Progenitor cell of endocrine pancreas (in vitro differentiated cells): ENCODE measurements at regions not wholly inside any gene's neighbourhood (a gene's known extent, or its start where the extent isn't known, plus 50 kb on each side); places are given as distances from the start of the nearest gene placed in this dataset.

Experiments used
- DNase-seq: peaks from one replicate; pipeline ENCODE4 v3.0.0; 2021; ENCODE audit warnings: low spot score; ENCODE audit not compliant: unreplicated experiment
- H3K27ac Mint-ChIP-seq: 2 replicates; pipeline ENCODE4 v1.8.0; 2021; ENCODE audit warnings: mild to moderate bottlenecking, moderate library complexity, mixed read lengths
- H3K27me3 Mint-ChIP-seq: 2 replicates; pipeline ENCODE4 v1.8.0; 2021; ENCODE audit warnings: mixed read lengths
- H3K36me3 Mint-ChIP-seq: 2 replicates; pipeline ENCODE4 v1.8.0; 2022; ENCODE audit warnings: mixed read lengths; ENCODE audit not compliant: insufficient read depth
- H3K4me1 Mint-ChIP-seq: 2 replicates; pipeline ENCODE4 v1.8.0; 2021; ENCODE audit warnings: low read depth, mixed read lengths
- H3K4me3 Mint-ChIP-seq: 2 replicates; pipeline ENCODE4 v1.8.0; 2021; ENCODE audit warnings: low read depth, mild to moderate bottlenecking, moderate library complexity, mixed read lengths
- H3K9me3 Mint-ChIP-seq: 2 replicates; pipeline ENCODE4 v1.8.0; 2021; ENCODE audit warnings: low read depth, mixed read lengths
- TF ChIP-seq, protein P1 (sequence below): fragments of 200-600 bp; sonication (generic); IDR thresholded peaks from one replicate; pipeline ENCODE4 v1.5.0; 2021; ENCODE audit warnings: antibody characterized with exemption, mild to moderate bottlenecking; ENCODE audit not compliant: unreplicated experiment

DNA sequence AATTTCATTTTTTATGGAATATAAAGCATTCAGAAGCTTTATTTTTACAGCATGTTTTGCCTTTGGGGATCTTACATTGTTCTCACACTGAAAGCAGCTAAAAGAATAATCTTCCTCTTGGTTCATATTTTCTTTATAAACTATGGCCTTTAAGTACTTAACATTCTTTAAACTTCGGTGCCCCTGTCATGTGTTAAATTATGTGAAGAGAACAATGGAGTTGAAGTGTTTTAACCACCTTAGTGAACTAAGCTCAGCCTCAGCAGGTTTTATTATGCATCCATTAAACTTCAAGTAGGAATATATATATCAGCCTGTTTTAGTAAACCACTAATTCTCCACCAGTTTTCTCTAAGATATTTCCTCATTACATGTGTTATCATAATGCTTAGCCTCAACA, 371.4 kb upstream of the CDH18 start:
- no peak overlapping the region for H3K4me3 Mint-ChIP-seq
- no peaks in the 10 kb centered on the region for H3K36me3 Mint-ChIP-seq
- TF ChIP-seq, protein P1, sequence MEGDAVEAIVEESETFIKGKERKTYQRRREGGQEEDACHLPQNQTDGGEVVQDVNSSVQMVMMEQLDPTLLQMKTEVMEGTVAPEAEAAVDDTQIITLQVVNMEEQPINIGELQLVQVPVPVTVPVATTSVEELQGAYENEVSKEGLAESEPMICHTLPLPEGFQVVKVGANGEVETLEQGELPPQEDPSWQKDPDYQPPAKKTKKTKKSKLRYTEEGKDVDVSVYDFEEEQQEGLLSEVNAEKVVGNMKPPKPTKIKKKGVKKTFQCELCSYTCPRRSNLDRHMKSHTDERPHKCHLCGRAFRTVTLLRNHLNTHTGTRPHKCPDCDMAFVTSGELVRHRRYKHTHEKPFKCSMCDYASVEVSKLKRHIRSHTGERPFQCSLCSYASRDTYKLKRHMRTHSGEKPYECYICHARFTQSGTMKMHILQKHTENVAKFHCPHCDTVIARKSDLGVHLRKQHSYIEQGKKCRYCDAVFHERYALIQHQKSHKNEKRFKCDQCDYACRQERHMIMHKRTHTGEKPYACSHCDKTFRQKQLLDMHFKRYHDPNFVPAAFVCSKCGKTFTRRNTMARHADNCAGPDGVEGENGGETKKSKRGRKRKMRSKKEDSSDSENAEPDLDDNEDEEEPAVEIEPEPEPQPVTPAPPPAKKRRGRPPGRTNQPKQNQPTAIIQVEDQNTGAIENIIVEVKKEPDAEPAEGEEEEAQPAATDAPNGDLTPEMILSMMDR, result no peak
- no peak for DNase-seq
- H3K4me1 Mint-ChIP-seq, result no peaks in the 10 kb centered on the region
- no peaks in the 10 kb centered on the region for H3K27me3 Mint-ChIP-seq
- no peak overlapping the region for H3K27ac Mint-ChIP-seq
- peaks cover 4% of the 10 kb centered on the region for H3K9me3 Mint-ChIP-seq

DNA sequence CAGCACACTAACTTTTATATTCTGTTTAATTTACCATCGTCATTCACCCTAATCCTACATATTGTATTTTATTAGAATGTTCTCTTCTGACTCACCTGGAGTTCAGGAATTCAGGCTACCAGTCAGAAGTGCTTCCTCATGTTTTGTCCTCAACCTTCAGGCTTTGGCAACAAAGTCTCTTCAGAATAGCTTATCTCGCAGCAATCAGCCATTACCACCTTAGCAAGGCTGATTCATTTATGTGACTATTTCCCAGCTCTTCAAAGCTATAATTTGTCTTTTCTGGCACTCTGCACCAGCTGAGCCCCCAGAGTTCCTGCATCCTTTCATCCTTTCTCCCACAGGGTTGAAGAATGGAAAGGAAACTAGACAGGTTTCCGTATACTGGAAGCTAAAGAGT, 365.5 kb upstream of the CDH18 start:
- TF ChIP-seq, protein P1, result no peak
- H3K4me1 Mint-ChIP-seq, result peaks cover 3% of the 10 kb centered on the region
- no peaks in the 10 kb centered on the region for H3K36me3 Mint-ChIP-seq
- no peaks in the 10 kb centered on the region for H3K27me3 Mint-ChIP-seq
- H3K4me3 Mint-ChIP-seq, result no peak overlapping the region
- DNase-seq, result no peak
- H3K27ac Mint-ChIP-seq, result no peak overlapping the region
- peaks cover 4% of the 10 kb centered on the region for H3K9me3 Mint-ChIP-seq

DNA sequence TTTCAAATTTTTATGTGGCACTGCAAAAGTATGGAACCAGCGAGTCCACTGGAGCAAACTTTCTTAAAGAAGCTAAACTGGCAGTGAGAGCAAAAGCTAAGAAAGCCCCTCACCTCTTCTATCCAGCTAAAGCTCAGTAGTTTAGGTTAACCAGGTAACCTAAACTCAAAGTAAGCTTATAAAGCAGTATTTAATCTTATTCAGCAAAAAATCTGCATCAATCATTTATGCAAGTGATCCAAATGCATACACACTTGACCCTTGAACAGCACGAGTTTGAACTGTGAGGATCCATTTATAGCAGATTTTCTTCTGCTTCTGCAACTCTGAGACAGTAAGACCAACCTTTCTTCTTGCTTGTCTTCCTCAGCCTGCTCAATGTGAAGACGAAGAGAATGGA, 363.8 kb upstream of the CDH18 start:
- no peak overlapping the region for H3K4me3 Mint-ChIP-seq
- H3K27ac Mint-ChIP-seq, result no peak overlapping the region
- peaks cover 11% of the 10 kb centered on the region for H3K9me3 Mint-ChIP-seq
- TF ChIP-seq, protein P1, result no peak
- no peaks in the 10 kb centered on the region for H3K36me3 Mint-ChIP-seq
- H3K27me3 Mint-ChIP-seq, result no peaks in the 10 kb centered on the region
- peaks cover 3% of the 10 kb centered on the region for H3K4me1 Mint-ChIP-seq
- no peak for DNase-seq

DNA sequence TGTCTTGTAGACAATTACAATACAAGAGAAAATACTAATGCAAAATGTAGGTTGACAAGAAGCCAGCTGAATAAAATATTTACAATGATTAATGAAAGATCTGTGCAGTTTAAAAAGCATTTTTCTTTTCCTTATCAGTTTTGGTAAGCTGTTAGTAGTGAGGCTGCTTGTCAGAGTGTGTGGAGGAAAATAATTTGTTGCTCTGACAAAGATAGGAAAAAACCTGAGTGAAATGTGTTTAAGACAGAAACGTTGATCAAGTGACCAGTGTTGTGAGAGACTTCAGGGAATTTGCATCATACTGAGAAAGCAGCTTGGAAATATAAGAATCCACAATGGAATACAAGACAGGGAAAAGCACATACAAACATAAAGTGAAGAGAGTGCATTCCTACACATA, 360.3 kb upstream of the CDH18 start:
- Mint-ChIP-seq H3K36me3 (no peaks in the 10 kb centered on the region), H3K9me3 (peaks cover 14% of the 10 kb centered on the region), H3K27me3 (no peaks in the 10 kb centered on the region), H3K4me1 (no peaks in the 10 kb centered on the region), H3K27ac (no peak overlapping the region), H3K4me3 (no peak overlapping the region)
- TF ChIP-seq, protein P1, result no peak
- DNase-seq, result no peak

DNA sequence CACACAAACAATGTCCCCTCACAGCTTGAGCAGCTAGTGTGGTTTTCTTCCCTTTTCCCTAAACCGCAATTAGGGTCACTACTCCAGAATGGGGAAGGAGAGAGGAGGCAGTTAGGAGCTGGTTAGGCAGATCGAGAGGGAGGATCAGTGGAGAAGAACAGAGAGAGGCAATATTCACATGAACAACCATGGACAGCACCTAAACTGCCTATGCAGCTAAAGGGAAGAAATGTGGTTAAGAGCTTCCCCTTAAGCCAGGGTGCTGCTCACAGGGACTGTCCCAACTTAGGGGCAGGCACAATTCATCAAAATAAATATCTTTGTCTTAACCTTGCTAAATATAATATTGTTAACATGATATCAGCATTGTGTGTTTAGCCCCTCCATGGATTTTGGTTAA, 359.3 kb upstream of the CDH18 start:
- H3K4me3 Mint-ChIP-seq, result no peak overlapping the region
- peaks cover 21% of the 10 kb centered on the region for H3K9me3 Mint-ChIP-seq
- TF ChIP-seq, protein P1, result no peak
- H3K36me3 Mint-ChIP-seq, result no peaks in the 10 kb centered on the region
- no peak overlapping the region for H3K27ac Mint-ChIP-seq
- H3K27me3 Mint-ChIP-seq, result no peaks in the 10 kb centered on the region
- DNase-seq, result no peak
- no peaks in the 10 kb centered on the region for H3K4me1 Mint-ChIP-seq
